Inferior parietal cortex (tissue), 1 donor: ENCODE measurements at regions not wholly inside any gene's neighbourhood (a gene's known extent, or its start where the extent isn't known, plus 50 kb on each side); places are given as distances from the start of the nearest gene placed in this dataset.
"Not testable (repeated sequence)": the region's sequence is repeated elsewhere in the genome, so short reads cannot be mapped to it uniquely, and the experiment has no call there.

ENCODE experiments used
- DNase-seq: peaks from one replicate; pipeline ENCODE4 v3.0.0-alpha.2; 2016; ENCODE audit errors: extremely low spot score

DNA sequence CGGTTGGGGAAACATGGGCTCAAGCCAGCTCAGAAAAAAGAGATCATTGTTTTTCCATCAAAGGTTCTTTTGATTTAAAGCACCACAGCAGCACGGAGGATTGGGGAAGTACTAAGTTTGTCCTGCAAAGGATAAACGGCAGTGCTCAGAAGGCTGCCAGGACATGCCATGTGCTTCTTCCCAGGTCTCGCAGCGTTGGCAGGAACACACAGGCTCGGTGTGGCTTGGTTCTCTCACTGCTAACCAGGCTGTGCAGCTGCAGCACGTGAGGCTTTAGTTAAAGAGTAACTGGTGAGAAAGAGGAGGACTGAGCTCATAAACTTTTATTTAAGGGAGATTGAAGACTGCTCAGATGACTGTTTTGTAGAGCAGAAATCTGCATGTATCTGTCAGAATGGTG, 264.3 kb downstream of the TSN start:
- no peak for DNase-seq

DNA sequence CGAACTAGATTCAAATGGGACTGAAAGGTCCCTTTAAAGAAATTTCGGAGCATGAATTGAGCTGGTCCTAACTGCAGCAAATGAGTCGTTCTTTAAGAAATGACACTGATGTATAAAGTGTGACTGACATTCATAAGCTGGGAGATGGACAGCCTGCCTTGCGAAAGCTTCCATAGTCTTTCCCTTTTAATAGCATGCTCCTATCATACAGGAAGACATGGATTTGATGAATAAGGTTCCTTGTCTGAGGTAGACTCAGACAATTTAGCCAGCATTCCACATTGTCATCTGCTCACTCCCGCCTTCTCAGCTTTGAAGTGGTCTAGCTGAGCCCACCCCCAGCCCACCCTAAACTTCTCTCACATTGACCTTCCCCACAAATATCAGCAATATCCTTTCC, 264.9 kb downstream of the TSN start:
- DNase-seq: no peak

DNA sequence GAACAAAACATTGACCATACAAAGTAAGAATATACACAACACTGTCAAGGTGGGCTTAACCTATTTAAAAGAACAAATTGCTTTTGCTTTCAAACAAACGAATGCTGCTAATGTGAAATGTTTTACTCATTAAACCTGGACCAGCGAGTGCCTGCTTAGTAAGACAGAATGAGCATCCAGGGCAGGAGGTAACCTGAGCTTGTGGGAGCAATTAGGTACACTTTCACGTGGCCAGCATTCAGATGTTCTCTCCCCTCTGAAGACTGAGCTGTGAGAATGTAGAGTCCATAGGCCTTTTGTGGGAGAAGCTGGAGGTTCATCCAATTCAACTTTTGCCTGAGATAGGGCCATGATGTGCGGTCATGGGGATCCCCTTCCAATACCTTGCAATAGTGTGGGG, 266.5 kb downstream of the TSN start:
- no peak for DNase-seq

DNA sequence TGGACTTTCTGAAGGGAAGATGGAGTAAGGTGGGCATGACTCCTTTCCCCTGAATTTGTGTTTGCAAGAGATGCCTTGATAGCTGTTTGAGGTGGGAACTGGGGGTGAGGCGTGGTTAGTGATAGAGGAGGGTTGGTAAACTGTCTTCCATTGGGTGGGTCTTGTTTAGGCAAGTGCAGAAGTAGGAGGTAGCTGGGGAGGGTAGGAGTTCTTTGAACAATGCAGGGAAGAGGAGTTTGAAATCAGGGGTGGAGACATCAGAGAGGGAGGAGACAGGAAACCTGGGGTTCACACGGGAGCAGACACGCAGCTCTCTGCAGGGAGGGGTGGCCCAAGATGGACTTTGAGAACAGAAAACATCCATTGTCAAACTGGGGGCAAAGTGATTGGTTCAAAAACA, 267.1 kb downstream of the TSN start:
- DNase-seq: no peak

DNA sequence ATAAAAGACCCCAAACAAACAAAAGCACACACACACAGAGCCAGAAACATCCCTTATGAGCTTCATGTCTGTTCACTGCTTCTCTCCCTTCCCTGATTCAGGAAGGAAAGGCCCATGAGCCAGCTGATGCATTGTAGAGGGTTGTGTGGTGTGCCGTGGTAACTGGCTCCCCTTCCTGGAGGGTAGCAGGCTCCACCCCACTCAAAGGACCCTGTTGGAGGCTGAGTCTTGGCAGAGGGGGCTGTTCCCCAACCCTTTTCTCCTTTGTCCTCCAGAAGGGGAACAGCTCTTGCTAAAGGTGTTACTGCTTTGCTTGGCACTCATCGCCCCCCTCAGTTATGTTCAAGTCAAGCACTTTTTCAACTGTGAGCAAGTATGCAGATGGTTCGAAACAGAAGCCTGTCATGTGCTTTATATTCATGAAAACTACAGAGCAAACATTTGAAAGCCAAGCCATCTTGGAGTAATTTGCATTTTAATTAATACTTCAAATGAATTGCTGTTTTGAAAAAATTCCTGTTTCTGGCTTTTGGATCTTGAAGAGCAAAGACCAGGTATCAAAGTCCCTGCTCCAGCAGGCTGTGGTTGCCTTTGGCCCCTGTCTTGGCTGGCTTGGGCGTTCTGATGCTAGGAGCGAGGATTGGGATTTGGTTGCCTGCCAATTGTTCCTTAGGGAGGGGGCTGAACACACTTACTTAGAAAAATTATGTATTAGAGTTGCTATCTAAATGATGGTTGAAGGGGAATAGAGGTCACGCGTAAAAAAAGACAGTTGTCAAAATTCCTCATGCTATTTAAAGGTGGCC, 267.8 kb downstream of the TSN start:
- DNase-seq: no peak

DNA sequence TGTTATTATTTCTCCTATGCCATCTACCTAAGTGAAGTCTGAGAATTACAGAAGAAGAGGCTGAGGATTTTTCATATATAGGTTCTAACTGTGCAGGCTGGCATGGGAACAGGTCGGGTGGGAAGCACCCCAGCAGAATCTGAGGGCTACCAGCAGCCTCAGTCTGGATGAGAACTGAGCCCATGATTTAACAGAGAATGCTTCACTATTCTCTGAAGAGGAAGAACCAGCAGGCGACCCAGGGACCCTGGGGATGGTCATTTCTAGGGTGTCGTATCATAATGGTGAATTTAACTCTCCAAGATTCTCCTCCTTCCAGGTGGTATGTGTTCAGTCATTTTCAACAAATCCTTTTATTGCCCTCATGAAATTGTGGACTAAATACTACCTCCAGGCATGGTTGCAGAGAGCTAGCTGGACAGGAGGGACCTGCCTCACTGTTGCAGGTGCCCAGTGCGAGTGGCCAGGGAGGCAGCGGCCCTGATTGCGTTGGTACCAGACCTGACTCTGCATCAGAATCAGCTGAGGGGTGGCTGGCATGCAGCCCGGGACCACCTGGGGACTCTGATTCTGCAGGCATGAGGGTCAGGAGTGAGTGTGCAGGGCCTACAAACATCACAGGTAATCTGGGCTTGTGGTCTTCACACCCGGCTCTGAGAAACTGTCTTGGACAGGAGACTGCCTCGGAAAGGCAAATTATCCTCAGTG, 272.2 kb downstream of the TSN start:
- DNase-seq: no peak

DNA sequence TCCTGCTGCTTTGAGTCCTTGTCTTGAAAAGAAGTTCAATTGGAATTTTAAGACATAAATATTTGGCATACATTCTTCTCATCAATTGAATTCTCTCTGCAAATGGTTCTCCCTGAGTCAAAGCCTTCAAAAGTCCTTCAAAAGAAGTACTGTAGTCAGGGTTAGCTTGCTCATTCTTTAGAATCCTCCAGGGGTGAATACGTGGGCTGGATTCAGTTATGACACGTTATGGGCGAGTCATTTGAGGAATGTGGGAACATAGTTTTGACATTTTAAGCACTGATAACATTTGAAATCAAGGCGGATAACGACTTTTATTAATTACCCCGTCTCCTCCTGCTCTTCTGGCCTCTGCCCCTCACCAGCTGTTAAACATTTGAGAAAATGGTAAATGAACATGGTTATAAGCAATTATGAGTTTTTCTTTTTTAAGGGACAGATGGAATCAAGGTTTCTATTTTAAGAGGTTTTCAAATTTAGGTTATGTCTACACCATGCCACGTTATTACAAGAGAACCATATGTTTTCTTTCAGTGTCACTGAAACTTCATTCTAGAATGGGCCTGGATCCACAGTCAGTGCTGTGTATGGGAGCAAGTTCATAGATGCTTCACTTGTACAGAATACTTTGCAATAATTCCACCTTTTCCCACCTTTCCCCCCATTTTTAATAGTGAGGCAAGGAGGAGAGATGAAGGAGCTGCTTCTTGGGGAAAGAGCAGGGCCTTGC, 273.1 kb downstream of the TSN start:
- DNase-seq: peak; percentile 15

DNA sequence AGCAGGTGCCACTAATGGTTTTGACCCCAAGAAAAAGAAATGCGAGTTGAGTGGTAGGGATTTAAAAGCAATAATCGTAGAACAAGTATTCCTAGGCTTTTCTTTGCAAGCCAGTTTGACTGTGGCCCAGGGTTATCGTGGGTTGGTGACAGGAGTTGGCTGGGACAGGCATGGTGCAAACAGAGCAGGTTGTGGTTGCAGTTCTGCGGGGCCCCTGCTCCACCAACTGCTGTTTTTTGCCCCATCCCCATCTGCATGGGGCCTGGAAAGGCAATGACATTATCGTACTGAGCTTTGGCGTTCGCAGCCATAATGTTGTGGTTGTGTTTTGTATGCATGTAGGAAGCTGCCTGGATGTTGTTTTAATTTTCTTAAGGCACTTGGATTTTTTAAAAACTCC, 274.0 kb downstream of the TSN start:
- no peak for DNase-seq

DNA sequence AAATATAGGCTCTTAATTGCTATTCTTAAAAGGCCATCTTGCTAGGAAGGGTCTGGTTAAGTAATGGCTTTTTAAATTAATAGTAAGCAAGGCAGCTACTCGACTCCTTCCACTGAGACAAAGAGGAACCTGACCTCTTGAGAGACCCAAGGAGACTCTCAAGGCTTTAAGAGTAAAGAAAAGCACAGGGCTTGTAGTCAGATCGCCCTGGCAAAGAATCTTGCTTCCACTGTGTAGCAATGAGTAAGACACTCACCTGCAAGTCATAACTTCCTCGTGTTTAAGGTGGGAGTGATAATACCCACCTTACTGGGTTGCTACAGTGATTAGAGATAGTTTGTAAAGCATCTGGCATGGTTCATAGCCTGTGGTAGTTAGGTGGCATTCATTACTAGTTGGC, 274.5 kb downstream of the TSN start:
- DNase-seq: no peak

DNA sequence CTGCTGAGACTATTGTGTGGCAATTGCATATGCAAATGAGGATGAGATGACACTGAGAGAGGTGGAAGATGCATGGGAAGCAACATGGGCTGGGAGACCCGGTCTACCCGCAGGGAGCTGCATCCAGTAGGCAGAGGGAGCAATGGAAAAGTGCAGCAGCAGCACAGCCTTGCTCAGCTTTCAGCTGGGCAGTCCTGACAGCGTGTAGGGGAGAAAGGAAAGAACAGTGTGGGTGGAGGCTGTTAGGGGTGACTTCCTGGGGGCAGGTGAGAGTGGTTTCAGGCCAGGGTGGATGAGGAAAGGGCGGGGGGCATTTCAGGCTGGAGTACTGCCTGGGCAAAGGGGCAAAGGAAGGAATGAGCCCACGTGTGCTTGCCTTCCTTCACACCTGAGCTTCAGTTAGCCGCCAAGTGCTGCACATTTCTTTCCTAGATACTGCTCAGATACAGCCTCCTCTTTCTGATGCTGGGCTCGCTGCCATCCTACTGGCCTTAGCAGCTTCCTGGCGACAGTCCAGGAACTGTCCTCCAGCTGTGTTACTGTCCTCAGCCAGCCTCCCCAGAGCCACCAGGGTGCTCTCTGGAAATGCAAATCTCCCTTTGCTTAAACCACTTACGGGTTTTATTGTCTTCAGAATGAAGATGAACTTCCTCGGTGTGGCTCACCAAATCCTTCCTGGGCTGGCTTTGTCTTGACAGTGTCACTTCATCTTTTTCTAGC, 276.3 kb downstream of the TSN start:
- no peak for DNase-seq

DNA sequence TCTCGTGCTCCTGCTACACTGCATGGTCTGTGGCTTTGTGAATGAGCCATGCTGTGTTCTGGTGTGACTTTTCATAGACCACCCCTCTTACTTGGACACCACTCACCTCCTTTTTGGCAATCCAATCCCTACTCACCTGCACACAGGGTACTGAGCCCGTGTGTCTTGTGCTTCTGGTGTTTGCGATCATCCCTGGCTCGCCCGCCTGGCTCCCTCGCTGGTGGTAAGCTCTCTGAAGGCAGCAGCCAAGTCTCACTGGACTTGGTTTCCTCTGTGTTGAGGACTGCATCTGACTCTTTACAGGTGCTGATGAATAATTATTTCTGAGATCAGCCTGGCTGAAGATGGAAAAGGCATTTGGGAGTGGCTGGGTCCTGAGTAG, 276.8 kb downstream of the TSN start:
- no peak for DNase-seq

DNA sequence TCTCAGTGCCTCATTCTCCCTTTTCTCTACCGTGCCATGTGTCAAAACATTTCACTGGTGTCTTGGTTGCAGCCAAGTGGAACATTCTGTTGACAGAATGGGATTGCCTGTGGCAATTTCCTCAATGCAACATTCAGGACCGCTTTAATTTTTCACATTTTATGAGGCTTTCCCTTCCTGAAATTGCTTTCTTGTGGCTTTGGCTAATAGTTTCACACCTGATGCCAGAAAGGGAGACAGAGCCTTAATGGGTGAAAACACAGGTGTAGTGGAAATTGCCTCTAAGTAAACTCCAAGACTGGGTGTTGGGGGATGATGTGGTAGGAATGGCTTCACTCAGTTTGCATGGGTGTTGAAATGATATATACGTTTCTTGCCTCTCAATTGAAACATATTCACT, 278.3 kb downstream of the TSN start:
- no peak for DNase-seq

DNA sequence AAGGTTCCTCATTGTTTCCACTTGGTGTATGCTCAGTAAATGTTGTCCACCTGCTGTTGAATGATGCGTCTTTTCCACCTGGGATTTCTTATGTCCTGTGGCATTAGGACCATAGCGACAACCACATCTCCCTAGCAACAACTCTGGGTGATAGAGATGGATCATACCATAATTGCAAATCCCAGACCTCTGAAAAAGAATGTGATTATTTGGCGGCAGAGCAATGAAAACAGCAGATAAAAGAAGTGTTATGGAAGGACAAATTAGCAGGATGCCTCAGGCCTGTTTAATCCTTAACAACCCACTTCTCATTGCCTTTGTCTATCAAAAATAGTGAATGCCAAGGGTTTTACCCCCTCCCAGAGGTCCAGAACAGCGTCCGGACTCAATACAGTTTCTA, 278.9 kb downstream of the TSN start:
- DNase-seq: no peak

DNA sequence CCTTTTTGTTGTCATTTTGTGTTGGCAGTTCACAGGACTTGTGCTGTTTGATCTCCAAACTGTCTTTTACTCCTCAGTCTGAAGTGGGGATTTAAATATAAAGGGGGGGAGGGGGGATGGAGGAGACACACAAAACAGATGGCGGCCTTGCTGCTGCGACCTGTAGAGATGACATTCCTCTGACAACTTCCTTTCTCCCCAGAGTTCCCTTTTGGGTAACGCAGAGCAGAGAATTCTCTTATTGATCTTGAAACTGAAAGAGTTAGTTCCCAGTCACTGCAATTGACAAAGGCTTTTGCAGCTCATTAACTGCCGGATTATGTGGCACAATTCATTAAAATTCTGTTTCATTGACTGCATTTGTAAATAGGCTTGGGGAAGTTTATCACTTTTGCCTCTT, 279.3 kb downstream of the TSN start:
- no peak for DNase-seq

DNA sequence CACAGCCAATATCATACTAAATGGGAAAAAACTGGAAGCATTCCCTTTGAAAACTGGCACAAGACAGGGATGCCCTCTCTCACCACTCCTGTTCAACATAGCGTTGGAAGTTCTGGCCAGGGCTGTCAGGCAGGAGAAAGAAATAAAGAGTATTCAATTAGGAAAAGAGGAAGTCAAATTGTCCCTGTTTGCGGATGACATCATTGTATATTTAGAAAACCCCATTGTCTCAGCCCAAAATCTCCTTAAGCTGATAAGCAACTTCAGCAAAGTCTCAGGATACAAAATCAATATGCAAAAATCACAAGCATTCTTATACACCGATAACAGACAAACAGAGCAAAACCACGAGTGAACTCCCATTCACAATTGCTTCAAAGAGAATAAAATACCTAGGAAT, 283.4 kb downstream of the TSN start:
- DNase-seq: not testable (repeated sequence)

DNA sequence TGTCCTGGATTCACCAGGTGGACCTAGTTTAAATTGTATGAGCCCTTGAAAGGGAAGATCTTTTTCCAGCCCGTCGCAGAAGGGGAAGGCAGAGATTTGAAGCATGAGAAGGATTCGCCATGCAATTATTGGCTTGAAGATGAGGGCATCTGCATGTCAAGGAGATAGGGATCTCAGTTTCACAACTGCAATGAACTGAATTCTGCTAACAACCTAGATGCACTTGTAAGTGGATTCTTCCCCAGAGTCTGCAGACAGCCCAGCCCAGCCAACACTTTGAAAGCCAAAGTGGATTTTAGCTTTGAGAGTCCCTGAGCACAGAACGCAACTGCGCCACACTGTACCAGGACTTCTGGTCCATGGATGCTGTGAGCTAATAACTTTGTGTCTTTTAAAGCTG, 286.0 kb downstream of the TSN start:
- DNase-seq: no peak

DNA sequence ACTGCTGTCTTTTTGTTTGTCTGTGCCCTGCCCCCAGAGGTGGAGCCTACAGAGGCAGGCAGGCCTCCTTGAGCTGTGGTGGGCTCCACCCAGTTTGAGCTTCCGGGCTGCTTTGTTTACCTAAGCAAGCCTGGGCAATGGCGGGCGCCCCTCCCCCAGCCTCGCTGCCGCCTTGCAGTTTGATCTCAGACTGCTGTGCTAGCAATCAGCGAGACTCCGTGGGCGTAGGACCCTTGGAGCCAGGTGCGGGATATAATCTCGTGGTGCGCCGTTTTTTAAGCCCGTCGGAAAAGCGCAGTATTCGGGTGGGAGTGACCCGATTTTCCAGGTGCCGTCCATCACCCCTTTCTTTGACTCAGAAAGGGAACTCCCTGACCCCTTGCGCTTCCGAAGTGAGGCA, 296.2 kb downstream of the TSN start:
- not testable (repeated sequence) for DNase-seq

DNA sequence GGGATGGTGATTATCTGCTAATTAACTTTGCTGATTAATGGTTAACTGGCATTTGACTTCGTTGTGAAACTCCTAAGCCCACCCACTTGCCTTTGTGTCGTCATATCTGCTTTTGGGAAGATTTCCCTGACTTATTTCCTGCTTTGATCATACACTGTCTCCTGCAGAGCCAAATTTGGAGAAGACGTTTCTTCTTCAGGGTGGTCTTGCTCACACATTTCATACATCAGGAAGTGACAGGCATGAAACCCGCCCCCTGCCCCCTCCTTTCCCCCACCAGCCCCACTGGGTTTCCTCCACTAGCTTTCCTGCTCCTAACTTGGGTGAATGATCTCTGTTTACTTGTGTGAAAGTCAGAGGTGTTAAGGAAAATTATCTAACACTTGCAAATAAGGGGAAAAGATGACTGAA, 300.1 kb downstream of the TSN start:
- DNase-seq: no peak

DNA sequence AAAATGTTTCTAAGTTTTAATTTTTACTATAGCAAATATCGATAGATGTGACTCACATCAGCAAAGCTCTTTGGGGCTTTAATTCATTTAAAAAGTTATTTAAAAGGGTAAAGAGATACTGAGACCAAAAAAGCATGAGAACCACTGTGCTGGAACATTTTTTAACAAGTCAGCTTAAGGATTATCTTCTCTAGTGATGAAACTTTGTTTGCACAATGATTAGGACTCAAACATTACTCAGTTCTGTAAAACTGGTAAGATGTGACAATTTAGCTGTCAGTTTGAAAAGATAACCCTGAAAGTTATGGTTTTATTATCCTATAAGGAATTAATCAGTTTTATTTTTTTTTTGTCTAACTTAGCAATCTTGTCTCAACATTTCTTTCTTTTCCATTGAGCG, 301.4 kb downstream of the TSN start:
- DNase-seq: no peak

DNA sequence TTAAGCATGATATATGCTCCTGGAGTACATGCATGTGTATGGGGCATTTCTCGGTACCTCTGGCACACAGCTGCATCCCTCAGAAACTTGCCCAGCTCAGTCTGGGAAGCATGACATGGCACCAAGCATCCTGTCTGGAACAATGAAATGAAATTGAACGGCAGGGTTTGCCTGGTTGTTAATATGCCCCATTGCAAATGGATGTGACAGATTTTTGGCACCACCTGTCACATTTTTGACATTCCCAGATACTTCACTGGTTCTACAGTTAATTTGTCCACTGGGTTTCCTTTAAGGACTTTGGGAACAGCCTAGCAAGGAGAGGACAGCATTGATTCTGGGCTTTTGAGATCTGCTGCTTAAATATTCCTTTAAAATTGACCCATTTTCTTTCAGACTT, 305.8 kb downstream of the TSN start:
- no peak for DNase-seq

DNA sequence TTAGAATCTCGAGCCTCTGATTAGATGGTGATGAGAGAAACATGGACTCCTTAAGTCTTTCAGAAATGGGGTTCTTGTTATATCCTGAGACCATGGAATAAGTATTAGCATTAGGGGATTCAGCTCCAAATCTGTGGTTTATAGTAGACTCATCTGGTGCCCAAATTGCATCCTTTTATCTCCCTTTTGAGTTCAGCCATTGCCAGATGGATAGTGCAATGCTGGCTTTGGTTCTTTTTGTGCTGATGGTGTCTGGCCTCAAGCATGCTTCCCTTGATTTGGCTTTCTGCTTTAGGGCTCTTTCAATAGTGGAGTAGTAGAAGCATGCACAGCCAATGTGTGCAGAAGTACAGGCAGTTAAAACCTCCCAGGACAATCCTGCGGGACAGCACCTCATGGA, 306.4 kb downstream of the TSN start:
- DNase-seq: no peak

DNA sequence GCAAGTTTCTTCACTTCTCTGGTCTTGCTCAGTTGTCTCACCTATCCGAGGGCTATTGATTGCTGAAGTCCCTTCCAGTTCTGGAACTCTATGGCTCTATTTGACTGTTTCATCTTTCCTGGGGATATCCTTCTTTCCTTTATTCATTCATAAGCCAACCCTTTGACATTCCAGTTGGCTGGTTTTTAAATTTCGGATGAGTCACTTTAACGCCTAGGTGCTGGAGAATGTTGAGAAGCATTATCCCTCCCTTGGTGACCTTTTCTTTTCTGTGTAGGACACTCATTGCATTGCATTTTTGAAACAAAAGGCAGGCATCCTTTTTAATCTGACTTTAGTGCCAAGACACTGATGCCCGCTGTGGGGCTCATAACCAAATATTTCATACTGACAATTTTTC, 307.1 kb downstream of the TSN start:
- DNase-seq: no peak
